Skeletal muscle tissue (tissue), 3 donors: ENCODE measurements at regions not wholly inside any gene's neighbourhood (a gene's known extent, or its start where the extent isn't known, plus 50 kb on each side); places are given as distances from the start of the nearest gene placed in this dataset.

Source experiments
- H3K27ac ChIP-seq: one replicate; pipeline ENCODE4 v1.7.0; 2013; ENCODE audit warnings: mild to moderate bottlenecking, low read depth, low read length, inconsistent platforms
- H3K27me3 ChIP-seq, 3 donors: one replicate each; pipeline ENCODE4 v1.7.0; 2013; ENCODE audit warnings: low read length in 3 of 3; ENCODE audit not compliant: control insufficient read depth in 3 of 3, insufficient read depth in 3 of 3
- H3K36me3 ChIP-seq, 3 donors: one replicate each; pipeline ENCODE4 v1.7.0; 2013; ENCODE audit warnings: low read length in 3 of 3; ENCODE audit not compliant: control insufficient read depth in 3 of 3, insufficient read depth in 3 of 3
- H3K4me1 ChIP-seq, 3 donors: one replicate each; pipeline ENCODE4 v1.7.0; 2013; ENCODE audit warnings: low read length in 3 of 3, mild to moderate bottlenecking in 3 of 3; ENCODE audit not compliant: control insufficient read depth in 3 of 3, insufficient read depth in 3 of 3
- H3K4me3 ChIP-seq, 3 donors: one replicate each; pipeline ENCODE4 v1.7.0; 2013; ENCODE audit warnings: low read length in 3 of 3
- H3K9ac ChIP-seq, 3 donors: one replicate each; pipeline ENCODE4 v1.7.0; 2013; ENCODE audit warnings: low read length in 3 of 3, mild to moderate bottlenecking in 3 of 3, moderate library complexity in 2 of 3, low read depth in 1 of 3
- H3K9me3 ChIP-seq, 3 donors: one replicate each; pipeline ENCODE4 v1.7.0; 2013; ENCODE audit warnings: low read length in 3 of 3; ENCODE audit not compliant: control insufficient read depth in 3 of 3
- donor health status: Osteomylitis.

GRCh38 chr1:29471487-29472313 lies 235.4 kb downstream of the PTPRU start:
- H3K4me1 ChIP-seq, result peaks cover 0 to 7% (median 6%) of the 10 kb centered on the region in 3 donors
- no peak overlapping the region for H3K27ac ChIP-seq
- H3K9ac ChIP-seq, result no peak overlapping the region
- H3K4me3 ChIP-seq, result no peak overlapping the region
- H3K36me3 ChIP-seq, result no peaks in the 10 kb centered on the region
- H3K9me3 ChIP-seq, result no peaks in the 10 kb centered on the region
- H3K27me3 ChIP-seq, result peaks cover 4 to 12% (median 6%) of the 10 kb centered on the region in 3 donors

- Histone ChIP-seq H3K27me3 (peaks cover 4 to 12% (median 6%) of the 10 kb centered on the region in 3 donors), H3K36me3 (no peaks in the 10 kb centered on the region)
These were observed 234.4 kb downstream of the PTPRU start for GRCh38 chr1:29470788-29471119.

GRCh38 chr1:29470087-29470787 lies 233.9 kb downstream of the PTPRU start:
- H3K9me3 ChIP-seq, result peaks cover 0 to 3% (median 0%) of the 10 kb centered on the region in 3 donors
- H3K4me1 ChIP-seq, result peaks cover 0 to 7% (median 6%) of the 10 kb centered on the region in 3 donors
- H3K27ac ChIP-seq, result no peak overlapping the region
- H3K36me3 ChIP-seq, result no peaks in the 10 kb centered on the region
- H3K4me3 ChIP-seq, result no peak overlapping the region
- peaks cover 4 to 12% (median 6%) of the 10 kb centered on the region in 3 donors for H3K27me3 ChIP-seq
- no peak overlapping the region for H3K9ac ChIP-seq

More at GRCh38 chr1:29470788-29471119, 234.4 kb downstream of the PTPRU start:
- Histone ChIP-seq H3K9ac (no peak overlapping the region), H3K4me1 (peaks cover 0 to 7% (median 6%) of the 10 kb centered on the region in 3 donors), H3K9me3 (peaks cover 0 to under 1% (median 0%) of the 10 kb centered on the region in 3 donors), H3K27ac (no peak overlapping the region), H3K4me3 (no peak overlapping the region)

- H3K4me1 ChIP-seq, result peaks cover 0 to 7% (median 6%) of the 10 kb centered on the region in 3 donors
- H3K9ac ChIP-seq, result no peak overlapping the region
- H3K27ac ChIP-seq, result no peak overlapping the region
- no peaks in the 10 kb centered on the region for H3K36me3 ChIP-seq
- no peak overlapping the region for H3K4me3 ChIP-seq
- peaks cover 0 to 5% (median 0%) of the 10 kb centered on the region in 3 donors for H3K9me3 ChIP-seq
- peaks cover 4 to 10% (median 4%) of the 10 kb centered on the region in 3 donors for H3K27me3 ChIP-seq
These were observed 233.1 kb downstream of the PTPRU start for GRCh38 chr1:29469457-29469856.

DNA sequence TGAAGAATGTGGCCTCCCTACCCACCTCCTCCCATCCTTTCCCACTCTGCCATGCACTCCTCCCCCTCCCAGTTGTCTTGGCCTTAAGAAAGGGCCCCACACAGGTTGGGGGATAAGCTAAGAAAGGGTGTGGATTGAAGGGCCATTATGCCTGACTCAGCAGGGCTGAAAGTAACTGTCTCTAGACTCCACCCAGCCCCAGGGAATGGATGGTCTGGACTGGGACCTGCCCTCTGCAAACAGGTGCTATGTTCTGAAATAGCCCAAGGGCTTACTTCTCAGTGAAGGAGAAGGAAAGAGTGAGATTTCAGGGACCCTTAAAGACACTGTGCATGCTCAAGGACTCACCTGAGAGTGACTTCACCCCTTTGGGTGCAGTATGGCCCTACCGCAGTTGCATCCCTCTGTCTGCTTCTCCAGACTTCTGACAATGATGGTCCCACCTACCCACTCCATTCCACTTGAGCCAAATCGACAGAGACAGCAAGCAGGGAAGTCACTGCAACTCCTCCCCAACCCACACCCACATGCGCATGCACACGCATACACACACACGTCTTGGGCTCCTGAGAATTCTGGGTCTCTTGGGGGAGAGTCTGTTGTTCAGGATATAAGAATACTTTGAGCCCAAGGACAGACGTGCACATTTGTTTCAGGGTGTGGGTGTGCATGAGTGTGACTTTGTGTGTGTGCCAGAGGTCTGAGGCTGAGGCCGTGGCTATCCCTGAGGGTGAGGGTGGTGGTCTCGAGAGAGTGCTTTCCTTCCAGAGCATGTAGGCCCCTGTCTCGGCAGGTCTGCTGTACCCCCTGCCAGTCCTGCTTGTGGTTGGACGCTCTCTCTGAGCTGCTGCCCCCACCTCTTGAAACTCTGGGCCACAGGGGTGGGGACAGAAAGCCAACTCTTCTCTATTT lies 231.9 kb downstream of the PTPRU start:
- peaks cover 0 to 5% (median 0%) of the 10 kb centered on the region in 3 donors for H3K9me3 ChIP-seq
- peaks cover 3 to 4% (median 3%) of the 10 kb centered on the region in 3 donors for H3K27me3 ChIP-seq
- H3K9ac ChIP-seq, result no peak overlapping the region
- no peak overlapping the region for H3K4me3 ChIP-seq
- peaks cover 0 to 7% (median 6%) of the 10 kb centered on the region in 3 donors for H3K4me1 ChIP-seq
- no peak overlapping the region for H3K27ac ChIP-seq
- H3K36me3 ChIP-seq, result no peaks in the 10 kb centered on the region

DNA sequence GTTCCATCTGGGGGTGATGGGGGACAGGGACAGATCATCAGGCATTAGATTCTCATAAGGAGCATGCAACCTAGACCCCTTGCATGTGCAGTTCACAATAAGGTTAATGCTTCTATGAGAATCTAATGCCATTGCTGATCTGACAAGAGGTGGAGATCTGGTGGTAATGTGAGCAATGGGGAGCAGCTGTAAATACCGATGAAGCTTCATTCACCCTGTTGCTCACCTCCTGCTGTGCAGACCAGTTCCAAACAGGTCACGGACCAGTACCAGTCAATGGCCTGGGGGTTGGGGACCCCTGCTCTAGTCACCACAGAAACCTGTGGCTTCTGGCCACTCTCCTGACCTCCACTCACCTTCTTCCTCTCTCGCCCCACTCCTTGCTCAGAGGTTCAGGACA lies 229.9 kb downstream of the PTPRU start:
- Histone ChIP-seq H3K36me3 (no peaks in the 10 kb centered on the region), H3K9ac (no peak overlapping the region), H3K27me3 (peaks cover 3 to 4% (median 3%) of the 10 kb centered on the region in 3 donors)

DNA sequence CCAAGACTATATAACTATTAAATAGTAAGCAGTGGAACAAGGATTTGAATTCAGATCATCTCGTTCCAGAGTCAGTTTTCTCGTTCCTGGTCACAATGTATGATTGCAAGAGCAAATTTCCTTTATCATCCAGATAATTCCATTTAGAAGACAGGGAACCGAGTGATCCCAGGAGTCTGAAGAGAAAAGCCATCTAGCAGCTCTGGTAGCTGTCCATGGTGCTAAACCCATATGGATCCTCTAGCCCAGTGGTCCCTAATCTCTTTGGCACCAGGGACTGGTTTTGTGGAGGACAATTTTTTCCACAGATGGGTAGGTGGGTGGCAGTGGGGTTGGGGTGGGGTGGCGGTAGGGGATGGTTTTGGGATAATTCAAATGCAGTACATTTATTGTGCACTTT lies 229.4 kb downstream of the PTPRU start:
- no peak overlapping the region for H3K4me3 ChIP-seq
- peaks cover 0 to 7% (median 6%) of the 10 kb centered on the region in 3 donors for H3K4me1 ChIP-seq
- no peak overlapping the region for H3K9ac ChIP-seq
- no peaks in the 10 kb centered on the region for H3K36me3 ChIP-seq
- H3K27ac ChIP-seq, result no peak overlapping the region
- H3K27me3 ChIP-seq, result peaks cover 3 to 5% (median 4%) of the 10 kb centered on the region in 3 donors
- peaks cover 0 to 5% (median 0%) of the 10 kb centered on the region in 3 donors for H3K9me3 ChIP-seq

More for the DNA sequence above, 229.9 kb downstream of the PTPRU start:
- H3K9me3 ChIP-seq, result peaks cover 0 to 5% (median 0%) of the 10 kb centered on the region in 3 donors
- H3K27ac ChIP-seq, result no peak overlapping the region
- H3K4me1 ChIP-seq, result peaks cover 0 to 7% (median 6%) of the 10 kb centered on the region in 3 donors
- H3K4me3 ChIP-seq, result no peak overlapping the region

DNA sequence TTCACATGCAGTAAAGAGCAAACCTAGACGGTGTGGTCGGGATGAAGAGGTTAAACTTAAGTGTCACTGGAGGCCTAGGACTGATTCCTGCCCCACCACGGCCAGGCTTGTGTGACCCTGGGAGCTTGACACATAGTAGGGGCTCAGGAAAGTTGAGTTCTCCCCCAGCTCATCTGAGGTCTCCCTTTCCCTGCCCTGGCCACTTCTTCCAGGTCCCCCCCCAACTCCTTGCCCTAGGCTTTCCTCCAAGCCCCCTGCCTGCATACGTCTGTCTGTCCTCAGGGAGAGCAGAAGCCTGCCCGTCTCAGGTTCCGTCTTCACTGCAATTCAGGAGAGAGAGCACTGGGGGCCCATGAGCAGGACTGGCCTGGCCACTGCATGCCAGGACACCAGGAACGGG lies 225.8 kb downstream of the PTPRU start:
- Histone ChIP-seq H3K4me3 (no peak overlapping the region), H3K36me3 (no peaks in the 10 kb centered on the region), H3K9ac (no peak overlapping the region), H3K4me1 (no peaks in the 10 kb centered on the region), H3K9me3 (peaks cover 0 to 5% (median 0%) of the 10 kb centered on the region in 3 donors), H3K27ac (no peak overlapping the region), H3K27me3 (peaks cover 2 to 8% (median 4%) of the 10 kb centered on the region in 3 donors)

- H3K36me3 ChIP-seq, result no peaks in the 10 kb centered on the region
- no peak overlapping the region for H3K4me3 ChIP-seq
- H3K27ac ChIP-seq, result no peak overlapping the region
- peaks cover 0 to 8% (median 7%) of the 10 kb centered on the region in 3 donors for H3K27me3 ChIP-seq
- peaks cover 0 to 5% (median 4%) of the 10 kb centered on the region in 3 donors for H3K9me3 ChIP-seq
- no peak overlapping the region for H3K9ac ChIP-seq
- no peaks in the 10 kb centered on the region for H3K4me1 ChIP-seq
These were observed 224.9 kb downstream of the PTPRU start for GRCh38 chr1:29461115-29461739.
